ENCODE measurements at regions not wholly inside any gene's neighbourhood (a gene's known extent, or its start where the extent isn't known, plus 50 kb on each side); places are given as distances from the start of the nearest gene placed in this dataset.
A peak's percentile ranks its signal among the peaks of the same experiment; 100 is the strongest.

GRCh38 chr5:168015506-168015905, 275.9 kb upstream of the WWC1 start:
- no peak for DNase-seq

GRCh38 chr5:168017313-168017712, 274.1 kb upstream of the WWC1 start:
- no peak for DNase-seq

- DNase-seq = no peak
These were observed 272.3 kb upstream of the WWC1 start for GRCh38 chr5:168019143-168019542.

- DNase-seq = no peak
These were observed 270.7 kb upstream of the WWC1 start for GRCh38 chr5:168020542-168021294.

- DNase-seq = no peak
These were observed 268.8 kb upstream of the WWC1 start for GRCh38 chr5:168022446-168023169.

- DNase-seq = no peak
These were observed 268.3 kb upstream of the WWC1 start for GRCh38 chr5:168023191-168023590.

GRCh38 chr5:168024306-168024705, 267.1 kb upstream of the WWC1 start:
- no peak for DNase-seq

GRCh38 chr5:168027007-168027406, 264.4 kb upstream of the WWC1 start:
- no peak for DNase-seq

- no peak for DNase-seq
These were observed 260.5 kb upstream of the WWC1 start for GRCh38 chr5:168030912-168031311.

GRCh38 chr5:168031614-168032013, 259.8 kb upstream of the WWC1 start:
- DNase-seq = no peak

GRCh38 chr5:168039039-168039438, 252.4 kb upstream of the WWC1 start:
- DNase-seq = no peak

- no peak for DNase-seq
These were observed 251.7 kb upstream of the WWC1 start for GRCh38 chr5:168039566-168040248.

- no peak for DNase-seq
These were observed 249.9 kb upstream of the WWC1 start for GRCh38 chr5:168041583-168041982.

- no peak for DNase-seq
These were observed 249.0 kb upstream of the WWC1 start for GRCh38 chr5:168042284-168043068.

- no peak for DNase-seq
These were observed 245.3 kb upstream of the WWC1 start for GRCh38 chr5:168046163-168046562.

- DNase-seq = peak in 1 of 2 donors; percentile 2
These were observed 244.3 kb upstream of the WWC1 start for GRCh38 chr5:168047043-168047668.

- no peak for DNase-seq
These were observed 243.8 kb upstream of the WWC1 start for GRCh38 chr5:168047669-168048111.

- no peak for DNase-seq
These were observed 243.0 kb upstream of the WWC1 start for GRCh38 chr5:168048486-168048885.

GRCh38 chr5:168052686-168053085, 238.8 kb upstream of the WWC1 start:
- DNase-seq = no peak

- no peak for DNase-seq
These were observed 237.4 kb upstream of the WWC1 start for GRCh38 chr5:168054091-168054490.

GRCh38 chr5:168055141-168055683, 236.2 kb upstream of the WWC1 start:
- DNase-seq = no peak

- no peak for DNase-seq
These were observed 235.5 kb upstream of the WWC1 start for GRCh38 chr5:168055961-168056360.
